ENCODE measurements at regions not wholly inside any gene's neighbourhood (a gene's known extent, or its start where the extent isn't known, plus 50 kb on each side); places are given as distances from the start of the nearest gene placed in this dataset.

GRCh38 chr10:10745291-10745690 is 272.4 kb upstream of the CELF2 start:
- TF ChIP-seq MAX (IDR thresholded peaks at IDR 0.05) (no peak), USF1 (IDR thresholded peaks at IDR 0.05) (no peak), NFIC (IDR thresholded peaks at IDR 0.05) (no peak), TEAD4 (IDR thresholded peaks at IDR 0.05) (no peak), RAD21 (IDR thresholded peaks at IDR 0.05; ENCODE audit: low read depth) (no peak), TAF1 (IDR thresholded peaks at IDR 0.05; ENCODE audit: low read depth) (no peak), REST (IDR thresholded peaks at IDR 0.05; ENCODE audit: low read depth) (no peak), EP300 (IDR thresholded peaks at IDR 0.05; ENCODE audit: borderline replicate concordance) (no peak), FOXM1 (IDR thresholded peaks at IDR 0.05; ENCODE audit: borderline replicate concordance, low read depth) (no peak), TCF12 (IDR thresholded peaks at IDR 0.05; ENCODE audit: low read depth) (no peak), CEBPB (IDR thresholded peaks at IDR 0.05) (no peak), EGR1 (IDR thresholded peaks at IDR 0.05) (no peak), YY1 (IDR thresholded peaks at IDR 0.05; ENCODE audit: low read depth) (no peak), ZBTB7A (IDR thresholded peaks at IDR 0.05; ENCODE audit: low read depth) (no peak), CREB1 (IDR thresholded peaks at IDR 0.05; ENCODE audit: low read depth) (no peak)

GRCh38 chr10:10755490-10755889 is 262.2 kb upstream of the CELF2 start:
- TF ChIP-seq MAX (IDR thresholded peaks at IDR 0.05) = no peak

GRCh38 chr10:10758306-10758705 is 259.4 kb upstream of the CELF2 start:
- TF ChIP-seq CREB1 (IDR thresholded peaks at IDR 0.05; ENCODE audit: low read depth) (no peak), TCF12 (IDR thresholded peaks at IDR 0.05; ENCODE audit: low read depth) (no peak), CEBPB (IDR thresholded peaks at IDR 0.05) (no peak), EGR1 (IDR thresholded peaks at IDR 0.05) (no peak), TAF1 (IDR thresholded peaks at IDR 0.05; ENCODE audit: low read depth) (no peak), TEAD4 (IDR thresholded peaks at IDR 0.05) (no peak), MAX (IDR thresholded peaks at IDR 0.05) (no peak), RAD21 (IDR thresholded peaks at IDR 0.05; ENCODE audit: low read depth) (no peak), ZBTB7A (IDR thresholded peaks at IDR 0.05; ENCODE audit: low read depth) (no peak), YY1 (IDR thresholded peaks at IDR 0.05; ENCODE audit: low read depth) (no peak), EP300 (IDR thresholded peaks at IDR 0.05; ENCODE audit: borderline replicate concordance) (no peak), FOXM1 (IDR thresholded peaks at IDR 0.05; ENCODE audit: borderline replicate concordance, low read depth) (no peak), NFIC (IDR thresholded peaks at IDR 0.05) (no peak), USF1 (IDR thresholded peaks at IDR 0.05) (no peak), REST (IDR thresholded peaks at IDR 0.05; ENCODE audit: low read depth) (no peak)

- TF ChIP-seq TEAD4 (IDR thresholded peaks at IDR 0.05) (no peak), ZBTB7A (IDR thresholded peaks at IDR 0.05; ENCODE audit: low read depth) (no peak), MAX (IDR thresholded peaks at IDR 0.05) (no peak), REST (IDR thresholded peaks at IDR 0.05; ENCODE audit: low read depth) (no peak), NFIC (IDR thresholded peaks at IDR 0.05) (no peak), EP300 (IDR thresholded peaks at IDR 0.05; ENCODE audit: borderline replicate concordance) (no peak), RAD21 (IDR thresholded peaks at IDR 0.05; ENCODE audit: low read depth) (no peak), CEBPB (IDR thresholded peaks at IDR 0.05) (no peak), CREB1 (IDR thresholded peaks at IDR 0.05; ENCODE audit: low read depth) (no peak), TCF12 (IDR thresholded peaks at IDR 0.05; ENCODE audit: low read depth) (no peak), FOXM1 (IDR thresholded peaks at IDR 0.05; ENCODE audit: borderline replicate concordance, low read depth) (no peak)
These were observed 252.7 kb upstream of the CELF2 start for GRCh38 chr10:10765017-10765416.
